HG02938 (cell line): ENCODE measurements at regions not wholly inside any gene's neighbourhood (a gene's known extent, or its start where the extent isn't known, plus 50 kb on each side); places are given as distances from the start of the nearest gene placed in this dataset.
A peak's percentile ranks its signal among the peaks of the same experiment; 100 is the strongest.

Experiments
- ATAC-seq: cut with Tn5 transposase; IDR thresholded peaks from one replicate; pipeline ENCODE4 v1.9.1; 2021; ENCODE audit warnings: mild to moderate bottlenecking, moderate library complexity; ENCODE audit not compliant: unreplicated experiment

DNA sequence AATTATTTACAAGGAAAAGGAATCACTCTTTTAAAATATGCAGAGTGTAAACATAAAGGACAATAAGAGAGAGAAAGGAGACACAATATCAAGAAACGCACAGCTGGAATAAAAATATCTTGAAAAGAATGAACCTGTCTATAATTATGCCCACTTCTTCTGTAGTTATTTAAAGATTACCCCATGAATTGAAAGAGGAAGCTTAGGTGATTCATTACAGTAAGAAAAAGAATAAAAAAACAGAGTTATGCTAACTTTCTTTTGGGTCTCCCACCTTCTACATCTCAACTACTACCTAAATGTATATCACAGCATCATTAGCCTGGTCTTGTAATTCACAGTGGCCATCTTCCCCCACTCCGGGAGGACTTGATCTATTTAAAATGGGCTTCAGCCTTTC is 182.1 kb downstream of the MRPL39 start:
- no peak for ATAC-seq

DNA sequence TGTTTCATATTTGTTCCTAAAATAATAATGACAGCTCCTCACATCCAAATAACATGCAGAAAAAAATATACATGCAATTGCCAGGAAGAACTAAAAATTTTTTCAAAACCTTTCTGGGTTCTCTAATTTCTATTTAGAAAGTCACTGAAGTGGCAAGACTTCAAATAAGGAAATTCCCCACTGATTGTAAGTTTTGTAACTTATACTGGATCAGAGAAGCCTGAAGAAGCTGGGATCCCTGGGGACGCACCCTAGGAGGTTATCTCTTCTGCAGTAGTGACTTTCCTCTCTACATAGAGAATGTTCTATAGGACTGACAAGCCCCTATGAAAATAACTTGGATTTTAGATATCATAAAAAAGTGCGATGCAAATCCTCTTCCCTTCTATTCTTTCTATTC is 182.6 kb downstream of the MRPL39 start:
- no peak for ATAC-seq

GRCh38 chr21:25424048-25424447 is 183.2 kb downstream of the MRPL39 start:
- no peak for ATAC-seq

GRCh38 chr21:25422610-25423608 is 184.4 kb downstream of the MRPL39 start:
- no peak for ATAC-seq

GRCh38 chr21:25421321-25422028 is 185.8 kb downstream of the MRPL39 start:
- ATAC-seq, result peak; percentile 73

GRCh38 chr21:25420831-25421230 is 186.4 kb downstream of the MRPL39 start:
- ATAC-seq, result no peak

DNA sequence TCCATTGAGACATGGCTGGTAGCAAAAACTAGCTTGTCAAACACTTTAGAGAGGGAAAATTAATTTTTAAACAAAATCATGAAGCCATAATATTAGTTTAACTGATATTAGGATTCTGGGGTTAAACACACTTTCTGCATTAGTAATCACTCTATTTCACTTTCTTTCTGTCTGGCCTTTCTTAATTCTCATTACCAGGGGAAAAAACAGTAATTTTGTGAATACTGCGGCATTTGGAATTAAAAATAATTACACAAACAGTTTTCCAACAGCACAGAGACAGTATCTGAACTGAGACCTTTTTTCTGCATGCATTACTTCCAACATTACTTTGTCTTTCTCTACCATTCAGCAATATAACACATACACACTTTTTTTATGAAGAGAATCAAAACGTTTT is 190.6 kb downstream of the MRPL39 start:
- no peak for ATAC-seq

- no peak for ATAC-seq
Observed at GRCh38 chr21:25412100-25412499, 195.2 kb downstream of the MRPL39 start.

DNA sequence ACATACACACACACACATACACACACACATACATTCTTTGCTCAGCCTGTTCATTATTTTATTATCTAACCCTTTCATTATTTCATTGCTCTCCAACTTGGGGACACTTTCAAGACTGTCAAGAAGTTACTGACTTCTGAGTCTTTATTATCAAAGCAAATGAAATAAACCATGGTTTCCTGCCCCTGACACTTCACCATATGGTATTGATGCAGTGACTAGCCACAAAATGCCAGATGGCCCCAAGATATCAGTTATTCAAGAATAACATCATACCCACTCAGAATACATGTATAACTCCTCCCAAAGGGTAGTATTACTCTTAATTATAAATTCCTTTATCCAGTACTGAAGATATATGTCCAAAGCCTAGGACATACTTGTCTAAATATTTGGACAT is 197.3 kb downstream of the MRPL39 start:
- no peak for ATAC-seq

DNA sequence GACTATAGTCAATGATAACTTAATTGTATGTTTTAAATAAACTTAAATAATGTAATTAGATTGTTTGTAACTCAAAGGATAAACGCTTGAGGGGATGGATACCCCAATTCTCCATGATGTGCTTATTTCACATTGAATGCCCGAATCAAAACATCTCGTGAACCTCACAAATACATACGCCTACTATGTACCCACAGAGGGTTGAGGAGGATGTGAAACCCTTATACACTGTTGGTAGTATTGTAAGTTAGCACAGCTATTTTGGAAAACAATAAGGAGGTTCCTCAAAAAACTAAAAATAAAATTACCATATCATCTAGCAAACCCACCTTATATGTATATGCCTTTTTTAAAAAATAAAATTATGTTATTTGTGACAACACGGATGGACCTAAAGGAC is 198.6 kb downstream of the MRPL39 start:
- ATAC-seq, result no peak

GRCh38 chr21:25406887-25407579 is 200.2 kb downstream of the MRPL39 start:
- ATAC-seq, result no peak

- ATAC-seq, result no peak
Observed at GRCh38 chr21:25405984-25406383, 201.3 kb downstream of the MRPL39 start.

DNA sequence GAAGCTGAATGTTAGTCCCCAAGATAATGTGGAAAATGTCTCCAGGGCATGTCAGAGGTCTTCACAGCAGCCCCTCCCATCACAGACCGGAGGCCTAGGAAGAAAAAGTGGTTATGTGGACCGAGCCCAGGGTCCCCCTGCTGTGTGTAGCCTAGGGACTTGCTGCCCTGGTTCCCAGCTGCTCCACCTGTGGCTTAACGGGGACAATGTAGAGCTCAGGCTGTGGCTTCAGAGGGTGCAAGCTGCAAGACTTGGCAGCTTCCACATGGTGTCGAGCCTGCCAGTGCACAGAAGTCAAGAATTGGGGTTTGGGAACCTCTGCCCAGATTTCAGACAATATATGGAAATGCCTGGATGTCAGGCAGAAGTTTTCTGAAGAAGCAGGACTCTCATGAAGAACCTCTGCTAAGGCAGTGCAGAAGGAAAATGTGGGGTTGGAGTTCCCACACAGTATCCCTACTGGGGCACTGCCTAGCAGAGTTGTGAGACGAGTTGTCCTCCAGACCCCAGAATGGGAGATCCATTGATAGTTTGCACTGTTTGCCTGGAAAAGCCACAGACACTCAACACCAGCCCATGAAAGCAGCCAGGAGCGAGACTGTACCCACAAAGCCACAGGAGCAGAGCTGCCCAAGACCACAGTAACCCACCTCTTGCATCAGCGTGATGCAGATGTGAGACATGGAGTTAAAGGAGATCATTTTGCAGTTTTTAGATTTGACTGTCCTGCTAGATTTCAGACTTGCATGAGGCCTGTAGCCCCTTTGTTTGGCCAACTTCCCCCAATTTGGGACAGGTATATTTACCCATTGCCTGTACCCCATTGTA is 204.9 kb downstream of the MRPL39 start:
- no peak for ATAC-seq

- ATAC-seq, result no peak
Observed at GRCh38 chr21:25400427-25400826, 206.9 kb downstream of the MRPL39 start.

DNA sequence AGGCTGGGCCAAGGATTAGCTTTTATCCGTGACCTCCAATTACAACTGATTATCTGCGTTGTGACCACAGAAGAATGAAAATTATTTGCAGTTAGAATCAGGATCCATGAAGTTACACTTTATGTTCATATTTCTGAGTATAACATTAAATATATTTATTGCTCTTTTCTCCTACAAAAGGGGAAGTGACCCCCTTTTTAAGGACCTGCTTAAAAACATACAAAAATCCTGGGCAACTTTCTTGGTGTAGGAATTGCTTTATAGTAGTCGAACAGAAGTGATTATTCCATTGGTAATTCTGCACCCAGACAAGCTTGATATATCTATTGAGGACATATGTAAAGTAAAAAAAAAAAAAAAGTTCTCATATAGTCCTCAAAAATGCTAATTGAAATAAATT is 208.7 kb downstream of the MRPL39 start:
- ATAC-seq, result no peak

DNA sequence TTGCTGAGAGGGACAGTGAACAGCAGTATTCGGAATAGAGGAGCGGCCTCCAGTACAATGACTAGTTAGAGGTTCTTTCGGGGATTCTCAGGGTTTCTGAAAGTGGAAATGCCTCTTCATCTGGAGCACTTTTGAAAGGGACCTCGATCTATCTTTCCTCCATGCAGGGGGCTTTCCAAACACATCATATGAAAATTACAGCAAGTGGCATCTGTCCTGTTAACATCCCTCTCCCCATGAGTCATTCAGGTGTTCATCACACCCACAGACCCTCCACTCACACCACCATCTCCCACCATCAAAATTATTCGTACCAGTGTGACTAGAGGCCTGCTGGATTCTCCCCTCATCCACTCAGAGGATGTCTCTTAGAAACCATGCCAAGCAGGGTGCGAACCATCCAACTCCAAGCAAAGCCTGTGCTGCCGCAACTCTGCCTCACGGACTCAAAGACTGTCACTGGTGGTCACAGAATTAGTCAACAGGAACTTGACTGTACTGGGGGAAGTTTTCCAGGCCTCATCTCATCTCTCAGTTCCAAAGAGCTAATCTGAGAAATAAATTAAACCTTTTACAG is 211.1 kb downstream of the MRPL39 start:
- ATAC-seq, result peak; percentile 86

DNA sequence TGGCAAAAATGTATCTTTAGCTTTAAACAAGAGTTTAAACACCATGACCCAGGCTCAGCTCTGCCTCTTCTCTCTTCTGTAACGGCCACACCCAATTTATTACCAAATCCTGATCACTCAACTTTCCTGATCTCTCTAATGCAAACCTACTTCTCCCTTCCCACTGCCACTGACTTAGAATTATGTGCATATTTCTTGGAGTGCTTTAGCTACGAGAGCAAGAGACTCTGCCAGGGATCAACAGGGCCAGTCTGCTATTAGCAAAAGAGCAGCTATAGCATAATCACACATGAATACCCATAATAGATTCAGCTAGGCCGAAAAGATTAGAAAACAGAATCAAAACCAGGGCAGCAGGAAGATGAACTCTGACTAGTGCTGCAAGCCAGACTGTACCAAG is 215.5 kb downstream of the MRPL39 start:
- no peak for ATAC-seq

- ATAC-seq, result no peak
Observed at GRCh38 chr21:25390701-25391100, 216.6 kb downstream of the MRPL39 start.

GRCh38 chr21:25387665-25388064 is 219.6 kb downstream of the MRPL39 start:
- ATAC-seq, result no peak

DNA sequence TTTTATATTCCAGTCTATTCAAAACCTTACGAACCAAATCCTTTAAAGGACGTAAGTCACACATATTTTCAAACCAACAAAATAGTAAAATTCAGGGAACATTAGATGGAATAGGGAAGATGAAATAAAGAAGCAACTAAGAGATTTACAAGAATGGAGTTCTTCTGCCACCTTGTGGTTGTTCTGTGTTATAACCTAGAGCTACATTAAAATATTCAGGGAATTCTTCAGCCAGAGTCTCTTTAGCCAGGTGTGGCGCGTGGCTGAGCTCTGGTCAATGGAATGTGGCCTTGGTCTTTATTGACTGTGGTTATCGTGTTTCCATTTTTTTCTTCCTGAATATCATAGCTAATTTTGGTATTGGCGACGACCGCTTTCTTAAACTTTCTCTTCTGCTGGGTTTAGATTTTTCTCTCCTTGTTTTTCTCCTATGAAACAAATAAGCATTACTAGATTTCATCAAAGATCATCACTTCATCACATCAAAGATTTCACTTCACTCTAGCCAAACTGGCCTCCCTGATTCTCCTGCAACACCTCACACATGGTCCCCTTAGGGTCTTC is 221.3 kb downstream of the MRPL39 start:
- no peak for ATAC-seq
